CD14-positive monocyte (primary cell): ENCODE measurements at regions not wholly inside any gene's neighbourhood (a gene's known extent, or its start where the extent isn't known, plus 50 kb on each side); places are given as distances from the start of the nearest gene placed in this dataset.

ENCODE experiments used
- DNase-seq, 3 donors: peaks; one replicate each; pipeline ENCODE4 v3.0.0-alpha.2; 2011 to 2022
- H2AFZ ChIP-seq: 2 replicates; pipeline ENCODE4 v1.6.0; 2012; ENCODE audit warnings: mild to moderate bottlenecking, low read depth, low read length, inconsistent platforms; ENCODE audit not compliant: insufficient read depth, poor library complexity, severe bottlenecking
- H3K27ac ChIP-seq, 2 donors: 1 replicate in 1 of 2; 2 replicates in 1 of 2; pipeline ENCODE4 v1.5.1; 2012 to 2013; ENCODE audit warnings: low read length in 2 of 2, control low read depth in 1 of 2, inconsistent platforms in 1 of 2, low read depth in 1 of 2, mild to moderate bottlenecking in 1 of 2
- H3K27me3 ChIP-seq, 2 donors: one replicate each; pipeline versions ENCODE4 v1.6.0 to v1.6.1; 2011 to 2013; ENCODE audit warnings: low read length in 2 of 2; ENCODE audit not compliant: control insufficient read depth in 2 of 2, insufficient read depth in 2 of 2
- H3K36me3 ChIP-seq, 2 donors: replicated peaks in 1 of 2; 1 replicate in 1 of 2; 2 replicates in 1 of 2; pipeline versions ENCODE4 v1.5.1 to v1.6.1; 2012 to 2013; ENCODE audit warnings: low read length in 2 of 2, control low read depth in 1 of 2, inconsistent platforms in 1 of 2, mild to moderate bottlenecking in 1 of 2; ENCODE audit not compliant: insufficient read depth in 2 of 2, control insufficient read depth in 1 of 2
- H3K4me1 ChIP-seq, 2 donors: 1 replicate in 1 of 2; 2 replicates in 1 of 2; pipeline versions ENCODE4 v1.5.1 to v1.6.1; 2012 to 2013; ENCODE audit warnings: low read length in 2 of 2, control low read depth in 1 of 2, inconsistent platforms in 1 of 2, mild to moderate bottlenecking in 1 of 2, moderate library complexity in 1 of 2; ENCODE audit not compliant: insufficient read depth in 2 of 2, control insufficient read depth in 1 of 2
- H3K4me2 ChIP-seq: replicated peaks from 2 replicates; pipeline ENCODE3; 2012; ENCODE audit warnings: low read length, moderate library complexity, mild to moderate bottlenecking; ENCODE audit not compliant: poor library complexity, severe bottlenecking; ENCODE audit errors: extremely low read depth
- H3K4me3 ChIP-seq, 3 experiments: fragments of 200-600 bp in 1 of 3; sonication (generic) in 1 of 3; replicated peaks in 1 of 3; 1 replicate in 2 of 3; 2 replicates in 1 of 3; pipeline ENCODE4 v1.5.1; 2011 to 2013; ENCODE audit warnings: low read length in 3 of 3, mild to moderate bottlenecking in 3 of 3, control low read depth in 2 of 3, low read depth in 2 of 3, inconsistent platforms in 1 of 3, moderate library complexity in 1 of 3
- H3K79me2 ChIP-seq: 2 replicates; pipeline ENCODE4 v1.6.0; 2012; ENCODE audit warnings: mild to moderate bottlenecking, control low read depth, inconsistent platforms, low read length, moderate library complexity; ENCODE audit not compliant: insufficient read depth
- H3K9ac ChIP-seq: 2 replicates; pipeline ENCODE4 v1.6.0; 2017; ENCODE audit warnings: low read length, mild to moderate bottlenecking; ENCODE audit not compliant: insufficient read depth, poor library complexity, severe bottlenecking
- H3K9me3 ChIP-seq, 2 donors: replicated peaks in 1 of 2; 1 replicate in 1 of 2; 2 replicates in 1 of 2; pipeline versions ENCODE4 v1.5.1 to v1.6.1; 2012 to 2013; ENCODE audit warnings: low read length in 2 of 2, control low read depth in 1 of 2; ENCODE audit not compliant: control insufficient read depth in 1 of 2, insufficient read depth in 1 of 2
- H4K20me1 ChIP-seq: 2 replicates; pipeline ENCODE4 v1.6.0; 2012; ENCODE audit warnings: mild to moderate bottlenecking, low read length, control low read depth, moderate library complexity; ENCODE audit not compliant: insufficient read depth
- H3K27ac Mint-ChIP-seq, 7 donors: one replicate each; pipeline ENCODE4 v1.8.0; 2020; ENCODE audit warnings: mild to moderate bottlenecking in 7 of 7, mixed read lengths in 7 of 7, moderate library complexity in 6 of 7, inconsistent platforms in 2 of 7
- H3K27me3 Mint-ChIP-seq, 3 donors: one replicate each; pipeline ENCODE4 v1.8.0; 2021 to 2022; ENCODE audit warnings: low read depth in 3 of 3, mild to moderate bottlenecking in 3 of 3, mixed read lengths in 3 of 3, moderate library complexity in 3 of 3, inconsistent platforms in 1 of 3
- H3K36me3 Mint-ChIP-seq, 2 donors: one replicate each; pipeline ENCODE4 v1.8.0; 2020; ENCODE audit warnings: mixed read lengths in 2 of 2, inconsistent platforms in 1 of 2, mild to moderate bottlenecking in 1 of 2
- H3K4me1 Mint-ChIP-seq: one replicate; pipeline ENCODE4 v1.8.0; 2020; ENCODE audit warnings: mild to moderate bottlenecking, mixed read lengths
- H3K4me3 Mint-ChIP-seq, 2 donors: one replicate each; pipeline ENCODE4 v1.8.0; 2020; ENCODE audit warnings: mild to moderate bottlenecking in 2 of 2, mixed read lengths in 2 of 2, moderate library complexity in 1 of 2
- H3K9me3 Mint-ChIP-seq, 7 donors: one replicate each; pipeline ENCODE4 v1.8.0; 2020 to 2022; ENCODE audit warnings: mixed read lengths in 7 of 7, mild to moderate bottlenecking in 6 of 7, moderate library complexity in 6 of 7, inconsistent platforms in 2 of 7
- WGBS: methylation state at CpG from one replicate; pipeline ENCODE4 v1.1.5; 2013; ENCODE audit warnings: missing lambda C conversion rate; ENCODE audit not compliant: insufficient coverage; 5-methylcytosine and 5-hydroxymethylcytosine counted together
- intact Hi-C, 2 donors: fragments of 100-400 bp; cut with micrococcal nuclease; formaldehyde crosslinking; loops; one replicate each; pipeline versions ENCODE4 v1.15.0 to v1.15.1; 2023
- TF ChIP-seq, protein P1 (sequence below): fragments of 200-600 bp; IDR thresholded peaks from one replicate; pipeline ENCODE4 v1.8.0; 2022; ENCODE audit warnings: antibody characterized with exemption, mild to moderate bottlenecking

GRCh38 chr16:9404811-9405210 lies 313.4 kb downstream of the HAPSTR1 start:
- Mint-ChIP-seq H3K9me3 (peaks cover 0 to 4% (median 2%) of the 10 kb centered on the region in 7 donors), H3K4me3 (no peak overlapping the region), H3K4me1 (no peaks in the 10 kb centered on the region), H3K36me3 (no peaks in the 10 kb centered on the region), H3K27me3 (peaks cover 0 to 4% (median 2%) of the 10 kb centered on the region in 3 donors), H3K27ac (no peak overlapping the region)
- TF ChIP-seq, protein P1, sequence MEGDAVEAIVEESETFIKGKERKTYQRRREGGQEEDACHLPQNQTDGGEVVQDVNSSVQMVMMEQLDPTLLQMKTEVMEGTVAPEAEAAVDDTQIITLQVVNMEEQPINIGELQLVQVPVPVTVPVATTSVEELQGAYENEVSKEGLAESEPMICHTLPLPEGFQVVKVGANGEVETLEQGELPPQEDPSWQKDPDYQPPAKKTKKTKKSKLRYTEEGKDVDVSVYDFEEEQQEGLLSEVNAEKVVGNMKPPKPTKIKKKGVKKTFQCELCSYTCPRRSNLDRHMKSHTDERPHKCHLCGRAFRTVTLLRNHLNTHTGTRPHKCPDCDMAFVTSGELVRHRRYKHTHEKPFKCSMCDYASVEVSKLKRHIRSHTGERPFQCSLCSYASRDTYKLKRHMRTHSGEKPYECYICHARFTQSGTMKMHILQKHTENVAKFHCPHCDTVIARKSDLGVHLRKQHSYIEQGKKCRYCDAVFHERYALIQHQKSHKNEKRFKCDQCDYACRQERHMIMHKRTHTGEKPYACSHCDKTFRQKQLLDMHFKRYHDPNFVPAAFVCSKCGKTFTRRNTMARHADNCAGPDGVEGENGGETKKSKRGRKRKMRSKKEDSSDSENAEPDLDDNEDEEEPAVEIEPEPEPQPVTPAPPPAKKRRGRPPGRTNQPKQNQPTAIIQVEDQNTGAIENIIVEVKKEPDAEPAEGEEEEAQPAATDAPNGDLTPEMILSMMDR, result no peak
- no peak for DNase-seq
- Histone ChIP-seq H3K36me3 (no peaks in the 10 kb centered on the region), H3K4me3 (no peak overlapping the region), H2AFZ (no peak overlapping the region), H3K79me2 (no peaks in the 10 kb centered on the region), H3K27me3 (no peaks in the 10 kb centered on the region), H4K20me1 (no peaks in the 10 kb centered on the region), H3K9me3 (no peaks in the 10 kb centered on the region), H3K27ac (no peak overlapping the region), H3K4me2 (no peak overlapping the region), H3K9ac (no peak overlapping the region), H3K4me1 (no peaks in the 10 kb centered on the region)
- intact Hi-C loops, result no loop called here
- WGBS, result 94% methylated on average over 4 of the region's 6 CpGs

DNA sequence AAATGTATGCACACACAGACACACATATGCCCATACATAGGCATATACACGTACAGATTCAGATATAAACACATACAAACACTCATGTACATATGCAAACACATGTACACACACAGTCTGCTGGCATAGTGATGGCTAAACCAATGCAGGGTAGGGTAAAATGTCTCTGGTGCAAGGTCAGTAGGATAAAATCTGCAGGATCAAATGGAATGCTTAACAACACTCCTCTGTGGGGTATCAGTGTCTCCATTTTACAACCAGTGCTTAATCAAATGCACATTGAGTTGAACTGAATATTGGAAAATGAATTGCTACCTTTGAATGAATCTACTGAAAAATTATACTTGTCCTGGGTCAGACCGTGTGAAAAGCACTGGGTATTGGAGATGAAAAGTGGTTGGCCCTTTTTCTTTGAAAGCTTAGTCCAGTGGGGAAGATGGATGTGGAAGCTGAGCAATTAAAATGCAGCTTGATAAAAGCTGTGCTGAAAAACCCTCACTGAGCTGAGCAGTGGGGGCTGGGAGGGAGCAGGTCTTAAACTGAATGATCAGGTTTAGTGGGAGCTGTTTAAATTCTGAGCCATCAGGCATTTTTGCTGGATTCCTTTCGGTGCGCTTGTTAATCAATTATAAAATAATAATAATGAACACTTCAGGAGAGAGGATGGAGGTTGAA lies 314.7 kb downstream of the HAPSTR1 start:
- H3K9me3 ChIP-seq, result no peaks in the 10 kb centered on the region
- no peak overlapping the region for H2AFZ ChIP-seq
- H3K4me3 ChIP-seq, result no peak overlapping the region
- no peak overlapping the region for H3K27ac ChIP-seq
- H4K20me1 ChIP-seq, result no peaks in the 10 kb centered on the region
- H3K36me3 ChIP-seq, result no peaks in the 10 kb centered on the region
- H3K4me3 Mint-ChIP-seq, result no peak overlapping the region
- H3K27ac Mint-ChIP-seq, result no peak overlapping the region
- H3K27me3 Mint-ChIP-seq, result peaks cover 0 to 4% (median 3%) of the 10 kb centered on the region in 3 donors
- peaks cover 0 to 4% (median 2%) of the 10 kb centered on the region in 7 donors for H3K9me3 Mint-ChIP-seq
- H3K27me3 ChIP-seq, result no peaks in the 10 kb centered on the region
- 60% methylated on average over 1 of the region's 4 CpGs for WGBS
- TF ChIP-seq, protein P1, result no peak
- no peak overlapping the region for H3K4me2 ChIP-seq
- H3K4me1 ChIP-seq, result no peaks in the 10 kb centered on the region
- H3K9ac ChIP-seq, result no peak overlapping the region
- no peaks in the 10 kb centered on the region for H3K36me3 Mint-ChIP-seq
- DNase-seq, result no peak
- no peaks in the 10 kb centered on the region for H3K4me1 Mint-ChIP-seq
- intact Hi-C loops, result no loop called here
- no peaks in the 10 kb centered on the region for H3K79me2 ChIP-seq
